Gastroesophageal sphincter (tissue), 3 donors: ENCODE measurements at regions not wholly inside any gene's neighbourhood (a gene's known extent, or its start where the extent isn't known, plus 50 kb on each side); places are given as distances from the start of the nearest gene placed in this dataset.

Experiments
- CTCF ChIP-seq, 4 experiments: fragments of 200-600 bp in 2 of 4; fragments of 450-650 bp in 2 of 4; sonication (generic) in 1 of 4; IDR thresholded peaks; one replicate each; pipeline ENCODE4 v1.5.1; 2017 to 2019; ENCODE audit warnings: antibody characterized with exemption in 4 of 4, mild to moderate bottlenecking in 2 of 4, moderate library complexity in 2 of 4
- EP300 ChIP-seq: sonication (generic); formaldehyde crosslinking; IDR thresholded peaks from one replicate; pipeline ENCODE4 v1.6.1; 2017; ENCODE audit warnings: antibody characterized with exemption, mild to moderate bottlenecking
- POLR2A ChIP-seq, 2 donors: fragments of 450-650 bp; IDR thresholded peaks; one replicate each; pipeline ENCODE4 v1.6.1; 2017; ENCODE audit warnings: antibody characterized with exemption in 2 of 2, mild to moderate bottlenecking in 2 of 2, moderate library complexity in 1 of 2
- POLR2AphosphoS5 ChIP-seq: sonication (generic); formaldehyde crosslinking; IDR thresholded peaks from one replicate; pipeline ENCODE4 v1.6.1; 2017; ENCODE audit warnings: antibody characterized with exemption

GRCh38 chr10:29081231-29081630 is 207.6 kb upstream of the LYZL1 start:
- TF ChIP-seq CTCF (IDR thresholded peaks at IDR 0.05) (no peak), EP300 (no peak), POLR2AphosphoS5 (no peak), POLR2A (IDR thresholded peaks at IDR 0.05) (no peak)
